ENCODE measurements at regions not wholly inside any gene's neighbourhood (a gene's known extent, or its start where the extent isn't known, plus 50 kb on each side); places are given as distances from the start of the nearest gene placed in this dataset.
"Not testable (repeated sequence)": the region's sequence is repeated elsewhere in the genome, so short reads cannot be mapped to it uniquely, and the experiment has no call there.

DNA sequence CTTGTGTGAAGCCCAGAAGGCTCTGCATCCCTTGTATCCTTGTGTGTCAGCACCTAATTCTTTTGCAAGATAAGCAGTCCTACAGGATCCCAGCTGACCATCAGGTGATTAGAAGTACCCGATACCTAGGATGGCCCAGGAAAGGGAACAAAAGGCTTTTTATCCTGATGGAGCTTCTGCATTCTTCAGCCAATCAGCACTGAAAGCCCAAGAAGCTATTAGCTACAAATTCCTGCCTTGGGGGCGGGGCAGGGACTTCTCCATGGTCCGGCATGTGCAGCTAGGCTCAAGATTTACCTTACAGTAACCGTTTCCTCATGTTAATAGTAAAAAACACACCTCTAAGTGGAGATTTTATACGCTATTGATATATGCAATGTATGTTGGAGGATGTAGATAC is 264.6 kb upstream of the THUMPD2 start:
- no peak for DNase-seq

DNA sequence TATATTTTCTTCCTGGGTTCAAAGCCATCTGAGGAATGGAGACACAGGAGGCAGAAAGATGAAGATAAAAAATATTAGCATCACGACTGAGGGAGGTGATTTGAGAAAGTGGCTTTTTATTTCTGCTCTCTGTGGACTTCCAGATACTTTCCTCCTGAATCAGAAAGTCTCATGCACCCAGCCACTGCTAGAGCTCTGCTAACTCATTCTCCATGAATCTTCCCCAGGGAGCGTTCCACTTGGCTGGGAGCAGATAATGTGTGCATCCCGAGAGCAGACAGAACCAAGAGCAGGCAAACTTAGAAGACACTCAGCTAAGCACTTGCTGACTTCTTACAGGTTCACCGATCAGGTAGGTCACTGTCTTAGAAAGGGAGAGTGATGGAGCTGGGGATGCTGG is 264.1 kb upstream of the THUMPD2 start:
- no peak for DNase-seq

DNA sequence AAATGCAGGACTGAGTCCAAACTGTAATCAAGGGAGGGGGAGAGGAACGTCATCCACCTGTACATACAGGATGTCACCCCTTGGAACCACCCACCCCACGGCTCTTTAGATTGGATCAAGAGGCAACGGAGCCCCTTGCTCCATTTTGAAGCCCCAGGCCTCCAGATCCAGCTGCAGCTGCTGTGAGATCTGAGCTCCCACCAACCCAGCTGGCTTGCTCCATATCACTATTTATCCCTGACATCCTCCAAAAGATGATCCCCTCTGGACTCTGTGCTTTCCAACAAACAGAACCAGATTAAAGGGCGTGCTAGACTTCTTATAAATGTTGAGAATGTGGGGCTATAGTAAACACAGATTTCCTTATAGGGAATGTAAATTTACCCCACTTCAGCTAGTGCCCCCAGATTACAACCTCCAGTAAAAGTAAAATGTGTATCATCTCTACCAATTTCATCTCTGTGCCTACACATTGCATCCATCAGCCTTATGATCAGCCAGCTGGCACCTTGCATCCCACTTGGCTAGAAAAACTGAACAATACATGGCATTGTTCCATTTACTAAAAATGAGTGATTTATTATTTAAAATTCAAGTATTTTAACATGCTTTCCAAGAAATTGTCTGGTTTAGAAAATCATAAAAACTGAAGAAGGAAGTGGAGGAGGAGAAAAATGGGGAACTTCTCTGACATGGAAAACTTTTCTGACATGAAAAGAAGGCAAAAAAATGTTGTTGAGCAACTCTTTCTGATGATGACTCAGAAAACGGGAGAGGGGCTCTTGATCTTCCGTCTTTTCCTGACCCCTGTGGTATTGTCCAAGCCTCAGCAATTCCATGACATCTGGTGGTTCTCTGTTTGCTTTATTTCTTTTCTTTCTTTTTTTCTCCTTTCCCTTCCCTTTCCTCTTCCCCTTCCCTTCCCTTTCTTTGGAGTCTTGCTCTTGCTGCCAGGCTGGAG is 262.6 kb upstream of the THUMPD2 start:
- no peak for DNase-seq

- no peak for DNase-seq
These were observed 260.5 kb upstream of the THUMPD2 start for GRCh38 chr2:40039549-40039948.

GRCh38 chr2:40038646-40039045 is 259.6 kb upstream of the THUMPD2 start:
- no peak for DNase-seq

- no peak for DNase-seq
These were observed 258.2 kb upstream of the THUMPD2 start for GRCh38 chr2:40037303-40037702.

- no peak for DNase-seq
These were observed 257.2 kb upstream of the THUMPD2 start for GRCh38 chr2:40036241-40036640.

DNA sequence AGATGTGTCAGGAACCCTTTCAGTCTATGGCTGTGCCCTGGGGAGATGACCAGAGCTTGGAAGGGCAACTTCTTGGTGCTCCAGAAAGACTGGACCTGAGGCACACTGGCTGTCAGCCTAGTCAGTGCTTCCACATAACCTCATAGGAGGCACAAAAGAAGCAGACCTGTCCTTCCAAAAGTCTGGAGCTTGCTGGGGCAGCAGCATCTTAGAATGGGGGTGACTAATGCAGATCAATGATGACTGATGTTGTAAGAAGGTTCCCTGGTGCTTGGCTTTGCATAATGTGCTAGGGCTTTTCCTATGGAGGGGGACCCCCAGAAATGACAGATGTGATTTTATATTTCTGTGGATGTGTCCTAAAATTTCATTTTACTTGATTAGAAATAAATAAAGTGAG is 255.7 kb upstream of the THUMPD2 start:
- no peak for DNase-seq

DNA sequence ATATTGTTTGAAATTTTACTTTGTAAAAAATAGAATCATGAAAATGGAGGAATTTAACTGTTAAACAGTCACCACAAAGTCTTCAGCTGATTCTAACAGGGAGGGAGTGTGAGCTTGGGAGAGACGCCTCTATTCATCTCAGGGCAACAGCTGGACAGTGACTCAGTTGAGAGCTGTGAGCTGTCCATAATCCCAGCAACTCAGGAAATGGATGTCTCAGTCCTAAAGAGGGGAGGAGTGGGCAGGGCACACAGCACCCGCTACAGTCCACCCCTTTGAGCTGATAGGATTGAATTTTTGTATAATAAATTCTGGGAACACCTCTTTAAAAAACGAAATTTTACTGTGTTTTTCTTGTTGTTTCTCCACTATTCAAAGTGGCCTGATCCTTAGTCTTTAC is 255.1 kb upstream of the THUMPD2 start:
- no peak for DNase-seq

DNA sequence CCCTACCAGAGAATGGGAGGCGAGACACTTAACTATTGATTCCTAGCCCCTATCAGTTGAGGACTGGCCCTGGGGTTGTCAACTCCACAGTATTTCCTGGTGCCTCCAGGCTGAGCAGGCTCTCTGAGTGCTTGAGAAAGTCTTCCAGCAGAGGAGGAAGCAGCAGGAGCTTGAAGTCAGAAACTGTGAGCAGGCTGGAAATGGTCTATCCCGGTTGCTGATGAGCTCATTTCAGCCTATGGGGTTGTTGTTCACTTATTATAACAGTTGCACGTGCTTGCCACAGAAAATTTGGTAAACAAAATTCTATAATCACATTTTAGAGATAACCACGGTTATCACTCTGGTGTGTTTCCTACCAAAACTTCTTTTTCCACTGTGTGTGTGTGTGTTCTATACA is 254.7 kb upstream of the THUMPD2 start:
- no peak for DNase-seq

DNA sequence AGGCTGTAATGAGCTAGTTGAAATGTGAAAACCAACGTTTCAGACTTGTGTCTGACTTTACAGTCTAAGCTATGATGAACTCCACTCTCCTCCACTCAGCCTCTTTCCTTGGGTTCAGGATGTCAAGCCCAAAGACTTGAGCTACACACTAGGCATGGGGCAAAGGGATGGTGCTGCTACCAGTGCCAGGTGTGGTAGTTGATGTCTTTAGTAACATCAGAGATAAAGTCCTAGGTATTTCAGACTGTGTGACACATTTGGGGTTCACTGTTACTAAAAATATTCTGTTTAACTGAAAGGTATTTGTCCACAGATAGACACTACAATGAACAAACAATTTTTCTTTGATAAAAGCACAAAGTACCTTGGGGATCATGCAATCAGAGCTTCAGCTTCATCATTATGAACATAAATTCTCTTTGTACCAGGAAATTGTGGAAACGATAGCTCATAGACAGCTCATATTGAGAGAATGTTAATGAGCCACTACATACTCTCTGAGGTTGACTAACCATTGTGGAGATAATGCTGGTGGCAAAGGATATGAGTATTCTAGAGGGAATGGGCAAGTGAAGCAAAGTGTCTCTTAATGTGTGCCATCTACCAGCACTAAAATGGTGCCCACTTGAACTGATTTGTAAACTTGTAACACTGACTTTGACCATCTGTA is 253.7 kb upstream of the THUMPD2 start:
- no peak for DNase-seq

DNA sequence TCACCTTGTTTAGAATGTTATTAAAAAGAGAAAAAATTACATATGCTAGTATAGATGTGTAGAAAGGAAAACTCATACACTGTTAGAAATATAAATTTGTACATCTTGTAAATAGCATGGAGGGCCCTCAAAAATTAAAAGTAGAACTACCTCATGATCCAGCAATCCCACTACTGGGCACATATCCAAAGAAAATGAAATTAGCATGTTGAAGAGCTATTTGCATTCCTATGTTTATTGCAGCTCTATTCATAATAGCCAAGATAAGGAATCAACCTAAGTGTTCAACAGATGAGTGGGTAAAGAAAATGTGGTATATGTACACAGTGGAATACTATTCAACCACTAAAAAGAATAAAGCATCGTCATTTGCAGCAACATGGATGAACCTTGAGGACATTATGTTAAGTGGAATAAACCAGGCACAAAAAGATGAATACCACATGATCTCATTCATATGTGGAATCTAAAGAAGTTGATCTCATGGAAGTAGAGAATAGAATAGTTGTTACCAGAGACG is 251.5 kb upstream of the THUMPD2 start:
- DNase-seq = no peak

DNA sequence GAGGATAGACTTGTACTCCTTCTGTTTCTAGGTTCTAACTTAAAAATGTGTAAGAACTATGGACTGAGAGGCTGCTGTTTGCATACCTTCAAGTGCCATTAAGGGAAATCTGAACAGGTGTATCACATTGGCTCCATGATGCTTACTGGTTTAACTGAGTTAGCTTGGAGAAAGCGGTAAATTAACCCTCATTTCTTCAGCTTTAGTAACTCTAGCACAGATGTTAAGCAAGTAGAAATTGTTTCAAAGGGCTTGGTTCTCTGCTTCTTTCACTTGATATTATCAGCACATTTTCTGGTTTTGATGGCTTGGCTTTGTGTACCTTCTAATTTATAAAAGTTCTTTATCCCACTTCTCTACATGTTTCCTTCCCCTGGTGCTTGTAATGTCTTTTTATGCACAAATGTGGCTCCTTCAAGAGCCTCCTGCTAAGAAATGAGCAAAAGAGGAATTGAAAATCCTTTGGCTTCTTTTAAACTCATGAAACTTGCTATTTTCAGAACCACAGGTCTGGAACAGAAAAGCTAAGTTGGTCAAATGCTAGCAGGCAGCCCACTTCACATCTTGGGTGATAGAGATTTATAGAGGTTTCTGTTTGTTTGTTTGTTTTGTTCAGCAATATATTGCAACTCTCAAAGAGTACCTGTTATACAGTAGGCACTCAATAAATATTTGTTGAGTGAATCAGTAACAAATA is 249.9 kb upstream of the THUMPD2 start:
- DNase-seq = no peak

GRCh38 chr2:40027968-40028367 is 248.9 kb upstream of the THUMPD2 start:
- DNase-seq = no peak

DNA sequence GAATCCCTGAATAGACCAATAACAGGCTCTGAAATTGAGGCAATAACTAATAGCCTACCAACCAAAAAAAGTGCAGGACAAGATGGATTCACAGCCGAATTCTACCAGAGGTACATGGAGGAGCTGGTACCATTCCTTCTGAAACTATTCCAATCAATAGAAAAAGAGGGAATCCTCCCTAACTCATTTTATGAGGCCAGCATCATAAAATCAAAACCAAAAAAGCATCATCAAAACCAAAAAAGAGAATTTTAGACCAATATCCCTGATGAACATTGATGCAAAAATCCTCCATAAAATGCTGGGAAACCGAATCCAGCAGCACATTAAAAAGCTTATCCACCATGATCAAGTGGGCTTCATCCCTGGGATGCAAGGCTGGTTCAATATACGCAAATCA is 246.2 kb upstream of the THUMPD2 start:
- not testable (repeated sequence) for DNase-seq

DNA sequence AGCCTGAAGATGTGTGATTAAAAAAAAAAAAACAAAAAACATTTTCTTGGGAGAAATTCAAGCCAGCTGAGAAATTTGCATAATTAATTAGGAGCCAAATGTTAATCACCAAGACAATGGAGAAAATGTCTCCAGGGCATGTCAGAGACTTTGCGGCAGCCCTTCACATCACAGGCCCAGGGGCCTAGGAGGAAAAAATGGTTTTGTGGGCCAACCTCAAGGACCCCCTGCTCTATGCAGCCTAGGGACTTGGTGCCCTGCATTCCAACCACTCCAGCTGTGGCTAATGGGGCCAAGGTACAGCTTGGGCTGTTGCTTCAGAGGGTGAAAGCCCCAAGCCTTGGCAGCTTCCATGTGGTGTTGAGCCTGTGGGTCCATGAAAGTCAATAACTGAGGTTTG is 241.9 kb upstream of the THUMPD2 start:
- no peak for DNase-seq

DNA sequence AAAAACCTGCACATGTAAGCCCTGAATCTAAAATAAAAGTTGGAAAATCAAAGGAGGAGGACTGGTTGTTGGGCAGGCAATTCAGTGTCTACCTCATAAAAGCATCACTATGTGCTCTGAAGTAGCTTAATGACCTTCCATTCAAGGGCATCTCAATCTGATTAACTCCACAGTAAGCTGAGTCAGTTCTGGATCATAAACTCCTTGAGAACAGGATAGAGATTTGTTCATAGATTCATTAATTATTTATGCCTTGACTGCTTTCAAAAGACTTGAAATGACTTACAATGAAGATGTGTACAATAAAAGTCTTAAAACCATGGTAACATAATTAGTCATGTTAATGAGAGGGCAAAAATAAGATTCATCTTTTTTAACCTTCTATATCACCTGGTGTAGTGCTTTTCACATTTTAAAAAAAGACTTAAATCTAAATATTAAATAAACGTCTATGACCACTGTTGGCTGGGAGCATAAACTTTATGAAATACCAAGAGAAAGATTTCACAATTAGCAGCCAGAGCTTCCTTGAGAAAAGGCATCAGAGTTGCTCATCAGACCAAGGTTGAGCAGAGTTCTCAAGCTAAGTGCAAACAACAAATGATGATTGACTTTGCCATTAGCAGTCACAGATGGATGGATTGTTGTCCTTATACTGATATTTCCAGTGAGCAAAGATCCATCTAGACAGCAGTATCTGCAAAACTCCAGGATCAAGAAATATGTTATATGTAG is 237.3 kb upstream of the THUMPD2 start:
- DNase-seq = no peak

DNA sequence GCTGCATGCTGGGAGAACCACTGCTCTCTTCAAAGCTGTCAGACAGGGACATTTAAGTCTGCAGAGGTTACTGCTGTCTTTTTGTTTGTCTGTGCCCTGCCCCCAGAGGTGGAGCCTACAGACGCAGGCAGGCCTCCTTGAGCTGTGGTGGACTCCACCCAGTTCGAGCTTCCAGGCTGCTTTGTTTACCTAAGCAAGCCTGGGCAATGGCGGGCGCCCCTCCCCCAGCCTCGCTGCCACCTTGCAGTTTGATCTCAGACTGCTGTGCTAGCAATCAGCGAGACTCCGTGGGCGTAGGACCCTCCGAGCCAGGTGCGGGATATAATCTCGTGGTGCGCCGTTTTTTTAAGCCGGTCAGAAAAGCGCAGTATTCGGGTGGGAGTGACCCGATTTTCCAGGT is 234.9 kb upstream of the THUMPD2 start:
- DNase-seq = not testable (repeated sequence)

- DNase-seq = no peak
These were observed 225.3 kb upstream of the THUMPD2 start for GRCh38 chr2:40004336-40004735.

GRCh38 chr2:40002339-40002738 is 223.3 kb upstream of the THUMPD2 start:
- DNase-seq = no peak

DNA sequence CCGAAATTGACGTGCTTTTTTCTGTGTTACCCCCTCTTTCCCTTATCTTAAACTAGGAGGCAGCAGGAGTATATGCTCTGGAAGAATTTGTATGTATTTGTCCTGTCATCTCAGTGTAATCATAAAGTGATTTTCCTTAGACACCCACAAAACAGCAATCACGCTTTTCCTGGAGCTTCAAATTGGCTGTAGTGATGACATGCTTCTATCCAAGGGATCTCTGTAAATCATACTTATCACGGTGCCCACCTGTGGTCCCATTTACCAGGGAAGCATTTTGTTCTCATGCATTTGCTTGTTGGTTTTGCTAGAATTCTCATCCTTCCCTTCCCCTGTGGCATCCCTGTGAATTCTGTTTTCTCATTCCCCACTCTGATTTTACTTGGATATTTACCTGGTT is 220.8 kb upstream of the THUMPD2 start:
- no peak for DNase-seq

GRCh38 chr2:39998617-39999016 is 219.6 kb upstream of the THUMPD2 start:
- no peak for DNase-seq

DNA sequence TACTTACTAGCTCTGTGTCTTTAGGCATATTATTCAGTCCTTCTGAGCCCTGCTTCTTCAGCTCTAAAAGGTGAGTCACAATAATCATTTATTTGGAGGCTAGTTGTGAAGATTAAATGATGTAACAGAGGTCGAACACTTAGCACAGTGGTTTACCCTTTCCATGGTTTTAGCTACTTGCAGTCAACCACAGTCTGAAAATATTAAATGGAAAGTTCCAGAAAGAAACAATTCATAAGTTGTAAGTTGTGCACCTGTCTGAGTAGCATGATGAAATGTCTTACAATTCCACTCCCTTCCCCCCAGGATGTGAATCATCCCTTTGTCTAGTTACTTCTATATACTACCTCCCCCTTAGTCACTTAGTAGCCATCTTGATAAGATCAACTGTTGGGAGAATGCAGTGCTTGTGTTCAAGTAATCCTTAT is 217.6 kb upstream of the THUMPD2 start:
- DNase-seq = no peak

All from NCI-H524 treated with DMSO at 0.1 percent for 48 hours (cell line).